Suprapubic skin (tissue), 3 donors: ENCODE measurements at regions not wholly inside any gene's neighbourhood (a gene's known extent, or its start where the extent isn't known, plus 50 kb on each side); places are given as distances from the start of the nearest gene placed in this dataset.

Experiments
- POLR2A ChIP-seq, 2 donors: fragments of 450-650 bp; IDR thresholded peaks; one replicate each; pipeline ENCODE4 v1.6.1; 2017; ENCODE audit warnings: antibody characterized with exemption in 2 of 2, mild to moderate bottlenecking in 2 of 2, moderate library complexity in 2 of 2
- TF ChIP-seq, protein P1 (sequence below), 2 donors: fragments of 200-600 bp in 1 of 2; fragments of 450-650 bp in 1 of 2; sonication (generic) in 1 of 2; IDR thresholded peaks; one replicate each; pipeline ENCODE4 v1.5.1; 2016 to 2019; ENCODE audit warnings: antibody characterized with exemption in 2 of 2, mild to moderate bottlenecking in 1 of 2, moderate library complexity in 1 of 2

DNA sequence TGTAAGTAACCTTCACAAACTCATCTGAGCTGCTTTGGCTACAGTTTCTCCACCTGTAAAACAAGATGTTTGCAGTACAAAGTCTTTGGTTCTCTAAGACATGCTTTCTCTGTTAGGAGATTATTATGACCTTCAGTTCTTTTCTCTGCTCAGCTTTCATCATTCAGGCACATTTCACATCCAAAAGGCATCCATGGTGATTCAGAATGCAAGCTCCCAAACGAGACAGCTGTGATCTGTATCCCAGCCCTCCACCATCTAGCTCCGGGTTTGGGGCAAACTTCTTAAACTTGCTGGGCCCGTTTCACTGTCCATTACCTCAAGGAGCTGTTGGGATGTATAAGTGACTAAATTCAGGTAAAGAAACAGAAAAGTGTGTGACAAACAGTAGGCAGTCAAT, 95.8 kb upstream of the COL1A2 start:
- TF ChIP-seq POLR2A (IDR thresholded peaks at IDR 0.05) = no peak
- TF ChIP-seq, protein P1, sequence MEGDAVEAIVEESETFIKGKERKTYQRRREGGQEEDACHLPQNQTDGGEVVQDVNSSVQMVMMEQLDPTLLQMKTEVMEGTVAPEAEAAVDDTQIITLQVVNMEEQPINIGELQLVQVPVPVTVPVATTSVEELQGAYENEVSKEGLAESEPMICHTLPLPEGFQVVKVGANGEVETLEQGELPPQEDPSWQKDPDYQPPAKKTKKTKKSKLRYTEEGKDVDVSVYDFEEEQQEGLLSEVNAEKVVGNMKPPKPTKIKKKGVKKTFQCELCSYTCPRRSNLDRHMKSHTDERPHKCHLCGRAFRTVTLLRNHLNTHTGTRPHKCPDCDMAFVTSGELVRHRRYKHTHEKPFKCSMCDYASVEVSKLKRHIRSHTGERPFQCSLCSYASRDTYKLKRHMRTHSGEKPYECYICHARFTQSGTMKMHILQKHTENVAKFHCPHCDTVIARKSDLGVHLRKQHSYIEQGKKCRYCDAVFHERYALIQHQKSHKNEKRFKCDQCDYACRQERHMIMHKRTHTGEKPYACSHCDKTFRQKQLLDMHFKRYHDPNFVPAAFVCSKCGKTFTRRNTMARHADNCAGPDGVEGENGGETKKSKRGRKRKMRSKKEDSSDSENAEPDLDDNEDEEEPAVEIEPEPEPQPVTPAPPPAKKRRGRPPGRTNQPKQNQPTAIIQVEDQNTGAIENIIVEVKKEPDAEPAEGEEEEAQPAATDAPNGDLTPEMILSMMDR (IDR thresholded peaks at IDR 0.05) = no peak
